ENCODE measurements at regions not wholly inside any gene's neighbourhood (a gene's known extent, or its start where the extent isn't known, plus 50 kb on each side); places are given as distances from the start of the nearest gene placed in this dataset.

DNA sequence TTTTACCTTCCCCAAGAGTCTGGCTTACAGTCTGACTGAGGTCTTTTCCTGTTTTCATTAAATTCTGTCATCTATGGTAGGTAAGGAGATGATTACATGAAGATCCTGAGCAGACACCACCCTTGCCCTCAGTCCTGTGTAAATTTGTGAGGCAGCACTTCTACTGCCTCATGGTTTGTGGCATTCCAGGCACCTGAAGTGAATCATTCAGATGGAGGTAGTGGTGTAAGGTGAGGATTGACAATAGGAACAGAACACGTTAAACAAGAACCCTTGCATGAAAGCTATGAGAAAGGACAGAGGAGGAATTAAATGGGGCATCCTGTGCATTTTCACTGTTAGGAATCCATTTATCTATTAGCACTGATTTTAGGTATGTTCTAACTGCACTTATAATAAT, 618.6 kb downstream of the TLL1 start (continued):
- TF ChIP-seq ZNF672 (CRISPR knock-in tag; IDR thresholded peaks at IDR 0.05), result no peak

DNA sequence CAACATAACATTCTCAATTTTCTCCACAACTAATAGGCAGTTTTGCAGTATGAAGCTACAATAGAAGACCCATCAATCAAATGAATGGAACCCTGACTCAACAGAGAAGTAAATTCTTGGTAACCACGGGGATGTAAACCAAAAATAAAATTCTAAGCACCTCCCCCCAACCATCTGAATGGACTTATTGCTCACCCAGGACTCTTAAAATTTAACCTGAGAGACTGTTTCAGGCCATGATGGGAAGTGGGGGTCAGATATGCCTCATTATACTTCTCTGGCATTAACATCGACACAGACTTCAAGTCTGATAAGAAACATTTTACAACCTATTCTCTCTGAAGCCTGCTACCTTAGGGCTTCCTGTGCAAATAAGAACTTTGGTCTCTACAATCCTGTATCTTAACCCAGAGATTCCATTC, 620.9 kb downstream of the TLL1 start:
- H3K27me3 ChIP-seq (ENCODE audit: control insufficient read depth in 1 of 2, insufficient read depth in 2 of 2, low read length in 2 of 2), result no peaks in the 10 kb centered on the region
- in situ Hi-C loops (cut with HindIII; ENCODE audit: extremely low pct_ligation_motif_present, low pct_unique_long_range_greater_than_20kb), result no loop called here
- ChIA-PET POLR2A (no interaction called here), CTCF (ENCODE audit: low intra/inter-chr PET ratio, low total read pairs) (no interaction called here)
- DNase-seq (ENCODE audit: low spot score) (no peak), FAIRE-seq (no peak), ATAC-seq (no peak)
- H3K9me3 ChIP-seq (ENCODE audit: low read length), result no peaks in the 10 kb centered on the region
- H3K4me2 ChIP-seq (ENCODE audit: low read depth, low read length), result no peak overlapping the region
- WGBS (ENCODE audit: low lambda C conversion rate), result 0% methylated on average over 2 of the region's 2 CpGs
- no peaks in the 10 kb centered on the region for H3K79me2 ChIP-seq (ENCODE audit: insufficient read depth, low read length)
- H4K20me1 ChIP-seq (ENCODE audit: insufficient read depth, low read length), result no peaks in the 10 kb centered on the region
- TF ChIP-seq RAD21 (CRISPR knock-in tag; IDR thresholded peaks at IDR 0.05) (no peak), ZNF557 (CRISPR knock-in tag; IDR thresholded peaks at IDR 0.05) (no peak), ZFY (CRISPR knock-in tag; IDR thresholded peaks at IDR 0.05) (no peak), CENPX (CRISPR knock-in tag; IDR thresholded peaks at IDR 0.05) (no peak), ZNF431 (CRISPR knock-in tag; IDR thresholded peaks at IDR 0.05; ENCODE audit: borderline replicate concordance, low read depth) (no peak), NBN (conservative IDR thresholded peaks at IDR 0.05) (no peak)
- TF ChIP-seq, protein P1, sequence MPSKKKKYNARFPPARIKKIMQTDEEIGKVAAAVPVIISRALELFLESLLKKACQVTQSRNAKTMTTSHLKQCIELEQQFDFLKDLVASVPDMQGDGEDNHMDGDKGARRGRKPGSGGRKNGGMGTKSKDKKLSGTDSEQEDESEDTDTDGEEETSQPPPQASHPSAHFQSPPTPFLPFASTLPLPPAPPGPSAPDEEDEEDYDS (CRISPR knock-in tag; IDR thresholded peaks at IDR 0.05), result no peak
- TF ChIP-seq, protein P2, sequence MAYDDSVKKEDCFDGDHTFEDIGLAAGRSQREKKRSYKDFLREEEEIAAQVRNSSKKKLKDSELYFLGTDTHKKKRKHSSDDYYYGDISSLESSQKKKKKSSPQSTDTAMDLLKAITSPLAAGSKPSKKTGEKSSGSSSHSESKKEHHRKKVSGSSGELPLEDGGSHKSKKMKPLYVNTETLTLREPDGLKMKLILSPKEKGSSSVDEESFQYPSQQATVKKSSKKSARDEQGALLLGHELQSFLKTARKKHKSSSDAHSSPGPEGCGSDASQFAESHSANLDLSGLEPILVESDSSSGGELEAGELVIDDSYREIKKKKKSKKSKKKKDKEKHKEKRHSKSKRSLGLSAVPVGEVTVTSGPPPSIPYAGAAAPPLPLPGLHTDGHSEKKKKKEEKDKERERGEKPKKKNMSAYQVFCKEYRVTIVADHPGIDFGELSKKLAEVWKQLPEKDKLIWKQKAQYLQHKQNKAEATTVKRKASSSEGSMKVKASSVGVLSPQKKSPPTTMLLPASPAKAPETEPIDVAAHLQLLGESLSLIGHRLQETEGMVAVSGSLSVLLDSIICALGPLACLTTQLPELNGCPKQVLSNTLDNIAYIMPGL (CRISPR knock-in tag; IDR thresholded peaks at IDR 0.05; ENCODE audit: borderline replicate concordance in 1 of 2, low read depth in 1 of 2), result no peak
- H3K36me3 ChIP-seq (replicated peaks in 1 of 2; ENCODE audit: control insufficient read depth in 1 of 2, insufficient read depth in 2 of 2, low read length in 2 of 2), result no peaks in the 10 kb centered on the region
- H3K9ac ChIP-seq (ENCODE audit: insufficient read depth, low read depth, low read length), result no peak overlapping the region
- H2AFZ ChIP-seq (ENCODE audit: low read length), result no peak overlapping the region
- no peaks in the 10 kb centered on the region for H3K4me1 ChIP-seq (ENCODE audit: insufficient read depth, low read length)
- H3K4me3 ChIP-seq (replicated peaks in 1 of 3; ENCODE audit: insufficient read depth in 1 of 3, low read depth in 2 of 3, low read length in 3 of 3), result no peak overlapping the region
- BruUV-seq (replicated peaks), result no TSS peak
- intact Hi-C loops (cut with micrococcal nuclease; ENCODE audit: unreplicated experiment), result no loop called here
- no peak overlapping the region for H3K27ac ChIP-seq (ENCODE audit: extremely low read length, insufficient read depth, low read length)
